Activated CD4-positive, CD25-positive, alpha-beta regulatory T cell treated with anti-CD3 and anti-CD28 coated beads, Interleukin-2, amount 50 U/mL, for 16 hours (primary cell): ENCODE measurements at regions not wholly inside any gene's neighbourhood (a gene's known extent, or its start where the extent isn't known, plus 50 kb on each side); places are given as distances from the start of the nearest gene placed in this dataset.

Source experiments
- DNase-seq: peaks from one replicate; pipeline ENCODE4 v3.0.0-alpha.2; 2020; ENCODE audit warnings: low read depth, low spot score

- DNase-seq: no peak
Measured at GRCh38 chr2:211067029-211067428, 510.6 kb downstream of the CPS1 start.

GRCh38 chr2:211068108-211068780 is 511.8 kb downstream of the CPS1 start:
- no peak for DNase-seq

- no peak for DNase-seq
Measured at GRCh38 chr2:211070547-211070946, 514.1 kb downstream of the CPS1 start.

DNA sequence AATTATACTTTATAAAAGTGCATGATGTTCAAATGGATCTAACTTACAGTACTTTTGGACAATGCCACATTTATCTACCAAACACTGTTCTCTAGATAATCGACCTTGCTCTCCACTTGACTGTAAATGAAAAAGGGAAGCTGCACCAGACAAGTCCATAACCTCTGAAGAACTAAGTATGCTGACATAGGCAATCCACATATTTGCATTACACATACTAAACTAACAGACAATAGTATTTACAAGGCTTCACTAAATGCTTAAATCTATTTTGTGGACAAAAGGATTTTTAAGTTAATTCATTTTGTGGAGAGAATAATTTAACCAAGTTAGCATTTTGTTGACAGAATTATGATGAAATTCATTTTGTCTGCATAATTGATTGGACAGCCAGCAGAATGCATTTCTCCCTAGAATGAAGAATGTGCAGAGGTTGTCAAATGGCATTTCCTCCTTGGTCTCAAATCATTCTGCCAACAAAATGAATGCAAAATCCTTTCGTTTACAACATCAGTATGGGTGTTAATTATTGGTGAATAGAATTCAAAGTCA is 520.9 kb downstream of the CPS1 start:
- DNase-seq: no peak

DNA sequence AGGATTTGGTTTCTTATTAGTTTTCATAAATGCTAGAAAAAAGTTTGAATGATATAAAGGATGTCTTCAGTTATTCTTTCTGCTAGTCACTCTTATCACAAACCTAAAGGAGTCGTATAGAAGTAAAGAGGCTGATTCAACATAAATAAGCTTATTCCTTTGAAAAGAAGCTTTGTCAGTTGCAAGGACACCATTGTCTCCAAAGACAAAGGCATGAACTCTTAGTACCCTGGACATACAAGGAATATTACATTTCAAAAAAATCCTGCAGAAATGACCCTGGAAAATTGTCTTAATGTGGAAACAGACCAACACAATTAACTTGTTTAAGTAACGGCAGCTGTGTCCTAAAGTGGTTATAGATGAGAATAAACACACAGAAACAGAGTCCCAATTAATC is 528.0 kb downstream of the CPS1 start:
- no peak for DNase-seq

GRCh38 chr2:211085056-211085680 is 528.8 kb downstream of the CPS1 start:
- DNase-seq: no peak

- DNase-seq: no peak
Measured at GRCh38 chr2:211086049-211086448, 529.6 kb downstream of the CPS1 start.

DNA sequence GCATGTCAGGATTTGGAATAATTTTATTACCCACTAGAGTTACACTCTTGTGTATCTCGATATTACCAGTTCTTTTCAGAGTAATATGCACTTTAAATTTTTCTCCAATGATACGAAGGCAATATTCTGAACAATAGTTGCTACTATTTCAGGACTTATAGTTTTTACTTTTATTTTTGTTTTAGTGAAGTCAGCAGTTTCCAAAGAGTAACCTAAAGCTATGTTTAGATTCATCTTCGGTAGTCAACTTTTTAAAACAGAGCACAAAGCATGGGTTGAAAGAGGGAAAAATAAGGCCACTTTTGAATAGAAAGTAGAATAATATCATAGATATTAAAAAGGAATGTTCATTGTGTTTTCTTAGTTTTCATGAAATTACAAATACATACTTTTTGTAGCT is 532.7 kb downstream of the CPS1 start:
- no peak for DNase-seq

GRCh38 chr2:211093743-211094303 is 537.4 kb downstream of the CPS1 start:
- DNase-seq: no peak

- no peak for DNase-seq
Measured at GRCh38 chr2:211103989-211104388, 547.6 kb downstream of the CPS1 start.

DNA sequence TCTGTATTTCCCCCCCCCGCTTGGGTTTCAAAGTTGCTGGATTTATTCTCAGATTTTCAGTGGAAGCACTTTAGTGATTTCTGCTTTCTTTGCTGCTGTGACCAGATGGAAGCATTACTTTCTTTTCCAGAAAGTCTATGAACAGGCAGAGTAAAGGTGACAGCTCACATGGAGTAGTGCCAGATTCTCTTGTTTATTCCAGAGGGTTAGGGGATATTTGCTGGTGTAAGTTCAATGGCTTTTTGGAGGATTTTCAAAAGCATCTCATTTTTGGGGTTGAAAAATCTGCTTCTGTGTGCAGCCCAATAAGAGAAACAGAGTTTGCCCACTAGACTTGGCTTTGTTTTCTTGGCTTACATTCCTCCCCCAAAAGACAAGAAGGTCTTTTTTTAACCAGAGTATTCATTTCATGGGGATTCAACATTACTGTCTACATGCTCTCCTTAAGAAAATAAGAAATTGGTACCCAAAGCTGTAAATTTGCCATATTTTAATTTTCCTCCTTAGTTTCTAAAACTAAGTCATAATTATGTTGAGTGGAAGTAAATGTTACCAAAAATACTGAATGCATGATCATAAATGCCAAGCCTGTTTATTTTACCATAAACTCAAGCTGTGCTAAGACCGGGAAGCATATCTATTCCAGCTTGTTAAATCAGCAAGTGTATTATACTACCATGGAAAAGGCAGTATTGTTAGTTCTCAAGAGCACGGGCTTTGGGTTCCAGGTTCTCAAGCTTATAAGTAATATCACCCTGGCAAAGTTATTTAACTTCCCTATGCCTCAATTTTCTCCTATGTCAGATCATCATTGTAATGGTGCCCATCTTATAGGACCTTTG is 557.2 kb downstream of the CPS1 start:
- no peak for DNase-seq

- no peak for DNase-seq
Measured at GRCh38 chr2:211114826-211115455, 558.5 kb downstream of the CPS1 start.

DNA sequence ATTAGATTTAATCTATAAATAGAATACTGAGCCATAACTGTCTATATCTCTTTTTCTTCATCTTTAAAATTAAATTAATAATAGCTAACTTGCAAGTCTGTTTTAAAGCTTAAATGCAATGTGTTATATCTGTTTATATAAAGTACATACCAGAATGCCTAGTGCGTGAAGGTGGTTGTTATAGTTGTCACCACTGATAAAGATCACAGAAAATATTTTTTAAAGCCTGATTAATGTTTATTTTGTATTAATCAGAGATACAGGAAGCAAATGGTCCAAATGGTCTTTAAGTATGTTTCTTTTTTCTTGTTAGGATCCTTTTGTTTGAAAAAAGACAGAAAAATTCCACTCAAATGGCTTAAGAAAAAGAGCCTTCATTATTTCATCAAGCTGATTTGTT is 560.6 kb downstream of the CPS1 start:
- DNase-seq: no peak

DNA sequence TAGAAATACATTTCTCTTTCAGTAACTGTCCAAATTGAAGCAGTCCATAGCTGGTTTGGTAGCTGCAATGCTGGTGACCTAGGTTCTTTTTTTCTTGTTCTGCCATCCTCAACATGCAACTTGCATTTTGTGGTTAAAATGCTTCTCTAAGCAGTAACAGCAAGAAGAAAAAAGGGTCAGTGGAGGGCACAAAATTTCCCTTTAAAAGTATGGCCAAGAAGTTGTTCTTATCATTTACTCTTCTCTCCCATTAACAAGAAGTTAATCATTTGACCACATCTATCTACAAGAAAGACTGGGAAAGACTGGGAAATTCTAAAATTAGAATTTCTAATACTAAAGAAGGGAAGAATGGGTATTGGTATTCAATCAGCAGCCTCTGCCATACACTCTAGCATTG is 569.9 kb downstream of the CPS1 start:
- DNase-seq: no peak

DNA sequence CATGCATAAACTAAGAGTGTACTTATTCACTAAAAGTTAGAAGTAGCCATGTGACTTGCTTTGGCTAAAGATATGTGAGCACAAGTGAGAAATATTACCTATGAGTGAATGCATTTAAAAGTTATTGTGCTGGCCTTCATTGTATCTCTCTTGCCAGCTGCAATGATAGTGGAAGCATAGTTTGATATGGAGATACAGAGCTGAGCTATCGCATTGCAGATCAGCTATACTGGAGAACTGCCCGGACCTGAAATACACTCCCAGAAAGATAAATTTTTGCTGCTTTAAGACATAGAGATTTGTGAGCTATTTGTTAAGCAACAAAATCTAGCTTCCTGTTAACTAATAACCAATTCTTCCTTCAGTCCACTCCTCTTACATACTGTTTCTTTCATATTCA is 571.1 kb downstream of the CPS1 start:
- no peak for DNase-seq

GRCh38 chr2:211128287-211128686 is 571.9 kb downstream of the CPS1 start:
- no peak for DNase-seq

- DNase-seq: no peak
Measured at GRCh38 chr2:211129798-211130197, 573.4 kb downstream of the CPS1 start.

DNA sequence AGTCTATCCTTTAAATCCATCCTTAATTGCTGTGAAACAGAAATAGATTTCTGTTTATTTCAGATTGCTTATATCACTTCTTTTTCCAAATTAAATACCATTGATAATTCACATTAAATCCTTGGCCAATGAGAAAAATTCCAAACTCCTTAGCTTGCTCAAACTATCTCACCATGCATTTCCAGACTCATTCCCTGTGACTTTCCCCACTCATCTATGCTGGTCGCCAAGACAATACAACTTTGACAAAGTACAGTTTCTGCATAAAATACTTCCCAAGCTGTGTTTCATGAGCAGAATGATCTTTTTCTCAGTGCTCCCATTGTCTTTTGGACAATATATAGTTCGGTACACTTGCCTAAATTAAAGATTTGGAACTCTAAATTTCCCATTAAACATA is 575.6 kb downstream of the CPS1 start:
- DNase-seq: no peak

DNA sequence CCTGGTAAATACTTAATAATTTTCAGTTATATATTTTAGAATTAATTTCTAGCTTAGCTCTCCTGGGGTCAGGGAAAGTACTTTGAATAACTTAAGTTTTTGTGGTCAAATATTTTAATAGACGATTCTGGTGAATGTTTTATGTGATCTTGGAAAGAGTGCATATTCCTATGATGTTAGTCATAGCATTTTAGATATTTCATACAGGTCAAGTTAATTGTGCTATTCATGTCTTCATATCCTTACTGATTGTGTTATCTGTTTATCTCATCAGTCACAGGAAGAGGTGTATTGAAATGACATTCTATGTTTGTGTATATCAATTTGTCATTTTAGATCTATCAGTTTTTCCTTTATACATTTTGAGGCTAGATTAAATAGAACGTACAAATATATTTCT is 576.2 kb downstream of the CPS1 start:
- DNase-seq: no peak

DNA sequence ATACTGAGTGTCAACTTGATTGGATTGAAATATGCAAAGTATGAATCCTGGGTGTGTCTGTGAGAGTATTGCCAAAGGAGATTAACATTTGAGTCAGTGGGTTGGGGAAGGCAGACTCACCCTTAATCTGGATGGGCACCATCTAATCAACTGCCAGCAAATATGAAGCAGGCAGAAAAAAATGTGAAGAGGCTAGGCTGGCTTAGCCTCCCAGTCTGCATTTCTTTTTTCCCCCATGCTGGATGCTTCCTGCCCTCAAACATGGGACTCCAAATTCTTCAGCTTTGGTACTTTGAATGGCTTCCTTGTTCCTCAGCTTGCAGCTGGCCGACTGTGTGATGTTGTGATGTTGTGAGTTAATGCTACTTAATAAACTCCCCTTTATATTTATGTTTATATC is 577.4 kb downstream of the CPS1 start:
- no peak for DNase-seq

DNA sequence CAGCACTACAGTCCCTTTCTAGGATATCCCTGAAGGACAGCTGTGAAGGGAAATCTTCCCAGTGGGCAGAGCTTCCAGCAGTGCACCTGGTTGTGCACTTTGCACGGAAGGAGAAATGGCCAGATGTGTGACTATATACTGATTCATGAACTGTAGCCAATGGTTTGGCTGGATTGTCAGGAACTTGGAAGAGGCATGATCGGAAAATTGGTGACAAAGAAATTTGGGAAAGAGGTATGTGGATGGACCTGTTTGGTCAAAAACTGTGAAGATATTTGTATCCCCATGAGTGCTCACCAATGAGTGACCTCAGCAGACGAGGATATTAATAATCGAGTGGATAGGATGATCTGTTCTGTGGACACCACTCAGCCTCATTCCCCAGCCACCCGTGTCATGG is 582.2 kb downstream of the CPS1 start:
- DNase-seq: no peak

DNA sequence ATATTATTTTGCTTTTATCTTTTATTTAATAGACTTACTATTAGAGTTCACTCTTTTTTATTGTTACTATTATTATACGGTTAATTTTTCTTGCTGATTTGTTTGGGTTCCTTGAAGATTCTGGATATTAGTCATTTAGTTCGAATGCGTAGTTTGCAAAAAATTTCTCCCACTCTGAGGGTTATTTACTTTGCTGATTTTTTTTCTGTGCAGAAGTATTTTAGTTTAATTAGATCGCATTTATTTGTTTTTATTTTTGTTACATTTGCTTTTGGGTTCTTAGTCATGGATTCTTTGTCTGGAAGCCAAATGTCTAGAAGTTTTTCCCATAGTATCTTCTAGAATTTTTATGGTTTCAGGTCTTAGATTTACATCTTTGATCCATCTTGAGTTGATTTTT is 585.2 kb downstream of the CPS1 start:
- no peak for DNase-seq
